22Rv1 (cell line): ENCODE measurements at regions not wholly inside any gene's neighbourhood (a gene's known extent, or its start where the extent isn't known, plus 50 kb on each side); places are given as distances from the start of the nearest gene placed in this dataset.
"Not testable (repeated sequence)": the region's sequence is repeated elsewhere in the genome, so short reads cannot be mapped to it uniquely, and the experiment has no call there.

ENCODE experiments used
- H3K27ac ChIP-seq: fragments of 450-650 bp; 2 replicates; pipeline ENCODE4 v1.5.1; 2017
- ZFX ChIP-seq: fragments of 450-650 bp; IDR thresholded peaks from 2 replicates; pipeline ENCODE4 v1.6.1; 2017; ENCODE audit warnings: antibody characterized with exemption, borderline replicate concordance
- TF ChIP-seq, protein P1 (sequence below): fragments of 450-650 bp; IDR thresholded peaks from 2 replicates; pipeline ENCODE4 v1.5.1; 2017; ENCODE audit warnings: mild to moderate bottlenecking

DNA sequence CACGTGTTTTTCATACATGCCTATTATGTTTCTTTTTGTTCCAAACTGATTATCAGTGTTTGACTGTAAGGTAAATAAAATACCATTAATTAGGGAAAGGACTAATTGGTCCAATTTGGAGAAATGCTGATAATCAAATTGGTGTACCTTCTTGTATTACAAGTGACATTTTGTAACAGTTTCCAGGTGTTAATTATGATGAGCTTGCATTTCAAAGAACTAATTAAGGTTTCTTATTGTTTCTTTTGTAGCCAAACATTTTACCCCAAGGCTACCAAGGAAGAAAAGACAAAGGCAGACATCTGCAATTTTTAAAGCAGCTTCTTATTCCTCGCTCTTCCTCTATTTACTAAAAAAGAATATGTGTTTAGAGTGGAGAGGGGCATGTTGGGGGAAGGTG is 88.7 kb upstream of the GRIK1 start:
- H3K27ac ChIP-seq, result no peak overlapping the region
- TF ChIP-seq, protein P1, sequence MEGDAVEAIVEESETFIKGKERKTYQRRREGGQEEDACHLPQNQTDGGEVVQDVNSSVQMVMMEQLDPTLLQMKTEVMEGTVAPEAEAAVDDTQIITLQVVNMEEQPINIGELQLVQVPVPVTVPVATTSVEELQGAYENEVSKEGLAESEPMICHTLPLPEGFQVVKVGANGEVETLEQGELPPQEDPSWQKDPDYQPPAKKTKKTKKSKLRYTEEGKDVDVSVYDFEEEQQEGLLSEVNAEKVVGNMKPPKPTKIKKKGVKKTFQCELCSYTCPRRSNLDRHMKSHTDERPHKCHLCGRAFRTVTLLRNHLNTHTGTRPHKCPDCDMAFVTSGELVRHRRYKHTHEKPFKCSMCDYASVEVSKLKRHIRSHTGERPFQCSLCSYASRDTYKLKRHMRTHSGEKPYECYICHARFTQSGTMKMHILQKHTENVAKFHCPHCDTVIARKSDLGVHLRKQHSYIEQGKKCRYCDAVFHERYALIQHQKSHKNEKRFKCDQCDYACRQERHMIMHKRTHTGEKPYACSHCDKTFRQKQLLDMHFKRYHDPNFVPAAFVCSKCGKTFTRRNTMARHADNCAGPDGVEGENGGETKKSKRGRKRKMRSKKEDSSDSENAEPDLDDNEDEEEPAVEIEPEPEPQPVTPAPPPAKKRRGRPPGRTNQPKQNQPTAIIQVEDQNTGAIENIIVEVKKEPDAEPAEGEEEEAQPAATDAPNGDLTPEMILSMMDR, result no peak
- no peak for TF ChIP-seq ZFX

- TF ChIP-seq, protein P1, result no peak
- no peak for TF ChIP-seq ZFX
- H3K27ac ChIP-seq, result no peak overlapping the region
Observed at GRCh38 chr21:30027986-30028385, 88.2 kb upstream of the GRIK1 start.

DNA sequence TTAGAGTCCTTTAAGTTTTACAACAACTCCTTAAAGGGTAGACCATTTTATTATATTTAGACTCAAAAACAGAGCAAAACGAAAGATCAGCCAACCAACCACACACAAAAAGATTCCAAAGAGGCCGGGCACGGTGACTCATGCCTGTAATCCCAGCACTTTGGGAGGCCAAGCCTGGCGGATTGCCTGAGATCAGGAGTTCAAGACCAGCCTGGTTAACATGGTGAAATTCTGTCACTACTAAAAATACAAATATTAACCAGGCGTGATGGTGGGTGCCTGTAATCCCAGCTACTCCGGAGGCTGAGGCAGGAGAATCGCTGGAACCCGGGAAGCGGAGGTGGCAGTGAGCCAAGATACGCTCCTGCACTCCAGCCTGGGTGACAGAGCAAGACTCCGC is 83.3 kb upstream of the GRIK1 start:
- not testable (repeated sequence) for H3K27ac ChIP-seq

- TF ChIP-seq ZFX, result no peak
- TF ChIP-seq, protein P1, result no peak
- H3K27ac ChIP-seq, result no peak overlapping the region
Observed at GRCh38 chr21:30014886-30015285, 75.1 kb upstream of the GRIK1 start.

DNA sequence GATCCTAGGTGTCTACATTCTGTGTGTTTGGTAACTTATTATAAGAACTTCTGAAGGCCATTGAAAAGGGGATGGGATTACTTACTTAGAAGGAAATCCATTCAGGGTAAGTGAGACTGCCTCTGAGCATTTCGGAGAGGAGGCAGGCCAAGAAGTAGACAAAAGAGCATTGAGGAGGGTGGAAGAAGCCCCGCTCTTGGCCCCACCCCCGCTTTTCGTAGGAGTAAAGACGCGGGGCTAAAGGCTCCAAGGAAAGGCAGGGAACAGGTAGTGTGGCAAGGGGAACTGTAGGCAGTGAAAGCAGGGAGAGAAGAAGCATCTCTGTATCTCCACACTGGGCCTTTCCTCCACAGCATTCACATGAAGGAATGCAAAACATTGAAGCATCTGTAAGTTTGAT is 51.8 kb upstream of the GRIK1 start:
- TF ChIP-seq, protein P1, result no peak
- no peak for TF ChIP-seq ZFX
- H3K27ac ChIP-seq, result no peak overlapping the region

GRCh38 chr21:29989634-29990234 is 49.9 kb upstream of the GRIK1 start:
- TF ChIP-seq, protein P1, result no peak
- no peak for TF ChIP-seq ZFX

More at GRCh38 chr21:29989634-29990234, 49.9 kb upstream of the GRIK1 start:
- H3K27ac ChIP-seq, result no peak overlapping the region
